ENCODE measurements at regions not wholly inside any gene's neighbourhood (a gene's known extent, or its start where the extent isn't known, plus 50 kb on each side); places are given as distances from the start of the nearest gene placed in this dataset.

DNA sequence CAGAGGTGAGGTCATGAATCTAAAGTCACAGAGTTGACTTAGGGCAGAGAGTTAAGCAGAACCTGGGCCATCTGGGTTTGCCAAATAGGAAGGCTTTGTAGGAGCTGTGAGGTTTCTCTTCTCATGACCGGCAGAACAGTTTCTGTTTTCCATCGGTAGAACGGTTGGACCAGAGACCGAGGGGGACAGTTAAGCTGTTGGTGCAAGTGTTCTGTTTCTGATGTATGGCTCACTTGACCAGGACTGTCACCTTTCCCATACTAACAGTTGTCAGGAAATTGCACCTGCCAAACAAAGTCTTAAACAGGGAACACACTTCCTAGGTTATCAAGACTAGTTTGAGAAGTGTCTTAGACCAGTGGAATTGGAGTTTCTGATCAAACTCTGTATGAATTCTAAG, 158.3 kb downstream of the PDCD6IP start:
- TF ChIP-seq POLR2AphosphoS5 (IDR thresholded peaks at IDR 0.05; ENCODE audit: insufficient read depth, low read depth, low read length) (no peak), EZH2 (IDR thresholded peaks at IDR 0.05; ENCODE audit: borderline replicate concordance, low read depth, low read length, severe bottlenecking) (no peak), MYC (IDR thresholded peaks at IDR 0.05; ENCODE audit: low read depth, low read length) (no peak), POLR2A (IDR thresholded peaks at IDR 0.05; ENCODE audit: low read depth, low read length) (no peak), JUN (IDR thresholded peaks at IDR 0.05; ENCODE audit: borderline replicate concordance, insufficient read depth, insufficient read length, low read depth) (no peak), FOS (IDR thresholded peaks at IDR 0.05; ENCODE audit: borderline replicate concordance, insufficient read depth, low read length) (no peak), GATA2 (IDR thresholded peaks at IDR 0.05; ENCODE audit: insufficient read depth, insufficient read length, low read depth, low read length) (no peak)
- TF ChIP-seq, protein P1, sequence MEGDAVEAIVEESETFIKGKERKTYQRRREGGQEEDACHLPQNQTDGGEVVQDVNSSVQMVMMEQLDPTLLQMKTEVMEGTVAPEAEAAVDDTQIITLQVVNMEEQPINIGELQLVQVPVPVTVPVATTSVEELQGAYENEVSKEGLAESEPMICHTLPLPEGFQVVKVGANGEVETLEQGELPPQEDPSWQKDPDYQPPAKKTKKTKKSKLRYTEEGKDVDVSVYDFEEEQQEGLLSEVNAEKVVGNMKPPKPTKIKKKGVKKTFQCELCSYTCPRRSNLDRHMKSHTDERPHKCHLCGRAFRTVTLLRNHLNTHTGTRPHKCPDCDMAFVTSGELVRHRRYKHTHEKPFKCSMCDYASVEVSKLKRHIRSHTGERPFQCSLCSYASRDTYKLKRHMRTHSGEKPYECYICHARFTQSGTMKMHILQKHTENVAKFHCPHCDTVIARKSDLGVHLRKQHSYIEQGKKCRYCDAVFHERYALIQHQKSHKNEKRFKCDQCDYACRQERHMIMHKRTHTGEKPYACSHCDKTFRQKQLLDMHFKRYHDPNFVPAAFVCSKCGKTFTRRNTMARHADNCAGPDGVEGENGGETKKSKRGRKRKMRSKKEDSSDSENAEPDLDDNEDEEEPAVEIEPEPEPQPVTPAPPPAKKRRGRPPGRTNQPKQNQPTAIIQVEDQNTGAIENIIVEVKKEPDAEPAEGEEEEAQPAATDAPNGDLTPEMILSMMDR (IDR thresholded peaks at IDR 0.05; ENCODE audit: extremely low read depth in 1 of 2, insufficient read depth in 1 of 2, low read depth in 1 of 2, low read length in 2 of 2) = no peak
- TF ChIP-seq, protein P2, sequence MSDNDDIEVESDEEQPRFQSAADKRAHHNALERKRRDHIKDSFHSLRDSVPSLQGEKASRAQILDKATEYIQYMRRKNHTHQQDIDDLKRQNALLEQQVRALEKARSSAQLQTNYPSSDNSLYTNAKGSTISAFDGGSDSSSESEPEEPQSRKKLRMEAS (IDR thresholded peaks at IDR 0.05; ENCODE audit: insufficient read depth, insufficient read length) = no peak

All from endothelial cell of umbilical vein (primary cell).